HG02678 (cell line): ENCODE measurements at regions not wholly inside any gene's neighbourhood (a gene's known extent, or its start where the extent isn't known, plus 50 kb on each side); places are given as distances from the start of the nearest gene placed in this dataset.

Experiments
- ATAC-seq: cut with Tn5 transposase; IDR thresholded peaks from one replicate; pipeline ENCODE4 v1.9.1; 2021; ENCODE audit warnings: mild to moderate bottlenecking, moderate library complexity; ENCODE audit not compliant: unreplicated experiment

DNA sequence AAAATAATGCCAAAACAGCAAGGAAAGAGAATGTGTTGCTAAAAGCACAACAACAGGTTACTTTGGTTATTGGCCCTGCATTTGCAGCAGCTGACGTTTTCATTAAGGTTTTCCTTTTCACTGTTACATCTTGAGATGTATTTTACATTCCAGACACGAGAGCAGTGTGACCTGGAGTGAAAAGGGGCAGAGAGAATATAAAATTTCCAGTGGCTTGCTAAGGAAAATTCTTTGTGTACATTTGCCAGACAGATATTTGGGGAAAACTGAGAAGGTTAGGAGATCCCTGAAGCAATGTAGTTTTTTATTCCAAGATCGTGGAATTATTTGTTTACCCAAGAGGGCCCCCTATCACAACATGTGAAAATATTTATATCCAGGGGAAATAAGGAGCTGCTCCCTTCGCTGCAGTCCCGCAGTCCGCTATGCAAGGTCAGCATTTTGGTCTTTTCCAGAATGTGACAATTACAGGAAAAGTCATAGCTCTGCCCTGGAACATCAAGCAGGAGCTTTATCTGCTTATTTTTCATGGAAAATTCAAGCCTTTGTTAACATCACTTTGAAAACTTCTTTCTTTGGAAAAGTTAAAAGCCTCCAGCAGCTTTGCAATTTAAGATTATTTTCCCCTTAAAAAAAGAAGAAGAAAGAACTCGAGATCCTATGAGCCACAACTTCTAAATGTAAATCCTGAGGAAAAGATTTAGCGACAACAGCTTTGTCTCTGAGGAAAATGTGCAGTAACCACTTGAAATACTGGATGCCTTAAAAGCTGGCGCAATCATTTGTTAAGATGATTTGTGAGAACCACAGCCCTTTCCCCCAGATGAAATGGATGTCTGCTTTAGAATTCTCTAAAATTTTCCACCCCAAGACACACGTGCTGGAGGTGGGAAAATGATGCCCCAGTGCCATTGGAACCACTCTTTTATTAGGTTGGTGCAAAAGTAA lies 256.4 kb upstream of the TPM1 start:
- ATAC-seq, result no peak

DNA sequence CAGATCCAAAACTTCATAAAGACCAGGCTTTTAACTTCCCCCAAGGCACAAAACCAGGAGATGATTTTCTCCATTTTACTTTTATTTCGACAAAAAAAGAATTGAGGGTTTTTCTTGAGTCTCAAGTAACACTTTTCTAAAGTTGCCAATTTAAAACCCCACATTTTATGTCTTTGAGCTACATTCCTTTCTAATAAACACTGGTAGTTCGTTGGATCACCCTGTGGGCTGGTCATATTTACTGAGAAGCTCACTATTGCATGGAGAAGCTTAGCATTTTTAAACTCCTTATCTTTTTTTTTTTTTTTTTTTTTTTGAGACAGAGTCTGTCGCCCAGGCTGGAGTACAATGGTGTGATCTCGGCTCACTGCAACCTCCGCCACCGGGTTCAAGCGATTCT lies 255.1 kb upstream of the TPM1 start:
- ATAC-seq, result no peak

DNA sequence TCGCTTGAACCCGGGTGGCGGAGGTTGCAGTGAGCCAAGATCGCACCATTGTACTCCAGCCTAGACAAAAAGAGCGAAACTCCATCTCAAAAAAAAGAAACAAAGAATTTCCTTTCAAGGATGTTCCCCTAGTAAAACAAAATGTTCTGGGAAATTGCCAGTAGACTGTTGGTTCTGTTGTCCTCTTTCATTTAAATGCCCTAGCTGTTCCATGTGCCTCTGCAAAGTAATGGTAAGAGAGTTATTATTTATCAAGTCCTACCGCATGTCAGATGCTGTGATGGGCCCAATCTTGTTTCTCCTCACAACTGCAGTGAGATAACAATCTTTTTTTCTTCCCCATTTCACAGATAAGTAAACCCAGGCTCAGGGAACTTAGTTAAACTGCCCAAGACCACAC lies 254.3 kb upstream of the TPM1 start:
- ATAC-seq, result no peak

DNA sequence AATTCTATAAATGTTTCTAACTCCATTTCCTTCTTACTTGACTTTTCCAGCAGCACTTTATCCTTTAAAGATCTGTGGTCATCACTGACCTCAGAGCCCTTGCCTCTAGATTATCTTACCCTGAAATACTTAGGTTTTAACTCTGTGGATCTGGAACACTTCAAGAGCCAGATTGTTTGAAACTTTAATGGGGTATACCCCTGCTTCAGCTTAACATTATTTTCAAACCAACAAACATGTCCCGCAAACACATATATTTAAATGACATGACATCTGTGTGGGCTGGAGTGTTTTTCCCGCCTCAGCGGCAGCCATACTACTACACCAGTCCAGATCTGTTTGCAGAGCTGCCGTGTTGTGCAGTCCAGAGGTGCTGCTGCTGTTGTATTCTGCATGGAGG lies 252.0 kb upstream of the TPM1 start:
- ATAC-seq, result no peak

DNA sequence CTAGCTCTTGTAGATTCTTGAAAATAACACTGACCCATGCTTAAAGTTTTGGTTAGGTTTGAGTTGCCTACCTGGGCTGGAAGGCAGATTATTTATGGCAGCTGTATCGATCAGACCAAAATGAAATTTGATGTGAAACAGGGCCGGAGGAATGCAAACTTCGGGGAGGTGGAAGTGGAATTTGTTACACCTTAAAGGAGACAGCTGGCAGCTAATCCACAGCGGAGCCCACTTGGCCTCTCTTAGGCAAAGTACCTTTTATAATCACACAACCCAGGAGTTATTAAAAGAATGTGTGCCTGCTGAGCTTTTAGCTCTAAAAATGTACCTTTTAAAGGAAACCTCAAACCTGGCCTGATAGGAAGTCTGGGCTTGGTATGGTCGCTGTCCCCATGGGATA lies 250.9 kb upstream of the TPM1 start:
- no peak for ATAC-seq

DNA sequence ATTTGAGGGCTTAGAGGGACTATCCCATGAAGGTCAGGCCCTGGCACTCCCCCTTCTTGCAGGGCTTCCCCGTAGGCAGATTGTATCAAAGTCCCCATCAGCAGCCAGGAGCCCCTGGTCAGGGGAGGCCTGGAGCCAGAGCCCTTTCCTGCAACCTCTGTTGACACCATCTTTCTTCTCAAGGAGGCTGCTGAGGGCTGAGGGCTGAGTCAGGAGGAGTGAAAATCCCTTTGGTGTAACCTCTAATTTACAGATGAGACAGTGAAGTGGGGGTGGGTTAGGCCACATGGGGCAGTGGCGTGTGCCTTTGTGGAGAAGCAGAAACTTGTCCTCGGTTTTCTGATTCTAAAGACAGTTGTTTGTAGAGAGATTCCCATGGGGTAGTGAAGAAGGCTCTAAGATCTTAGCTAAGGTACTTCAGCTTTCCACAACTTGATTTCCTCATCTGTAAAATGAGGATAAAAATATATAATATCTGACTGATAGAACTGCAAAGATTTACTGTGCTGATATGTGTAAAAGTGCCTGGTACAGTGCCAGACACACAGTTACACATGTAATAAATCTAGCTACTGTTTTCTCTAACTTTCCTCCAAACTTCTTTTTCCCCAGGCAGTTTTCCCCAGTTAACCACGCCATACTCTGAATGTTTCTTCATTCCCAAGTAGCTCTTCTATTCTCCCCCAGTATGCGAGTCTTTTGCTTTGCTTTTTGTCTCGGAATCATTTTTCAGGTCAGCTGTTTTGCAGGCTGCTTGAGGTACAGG lies 249.4 kb upstream of the TPM1 start:
- ATAC-seq, result no peak

DNA sequence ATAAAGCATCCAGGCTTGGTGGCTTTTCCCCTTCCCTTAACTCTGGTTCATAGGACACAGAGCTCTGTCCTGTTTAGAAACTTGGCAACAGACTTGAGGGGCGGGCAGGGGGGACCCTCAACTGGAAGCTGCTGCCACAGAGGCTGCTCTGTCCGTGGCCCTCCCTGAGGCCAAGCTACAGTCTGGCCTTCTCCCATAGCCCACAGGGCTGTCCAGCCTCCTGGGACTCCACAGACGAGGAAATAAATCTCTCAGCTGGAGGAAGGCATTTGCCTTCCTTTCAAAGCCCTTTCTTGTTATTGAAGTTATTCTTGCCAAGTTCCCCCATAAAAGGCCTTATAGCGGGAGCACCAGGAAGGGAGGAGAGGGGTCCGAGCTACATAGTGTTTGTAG lies 248.8 kb upstream of the TPM1 start:
- no peak for ATAC-seq

DNA sequence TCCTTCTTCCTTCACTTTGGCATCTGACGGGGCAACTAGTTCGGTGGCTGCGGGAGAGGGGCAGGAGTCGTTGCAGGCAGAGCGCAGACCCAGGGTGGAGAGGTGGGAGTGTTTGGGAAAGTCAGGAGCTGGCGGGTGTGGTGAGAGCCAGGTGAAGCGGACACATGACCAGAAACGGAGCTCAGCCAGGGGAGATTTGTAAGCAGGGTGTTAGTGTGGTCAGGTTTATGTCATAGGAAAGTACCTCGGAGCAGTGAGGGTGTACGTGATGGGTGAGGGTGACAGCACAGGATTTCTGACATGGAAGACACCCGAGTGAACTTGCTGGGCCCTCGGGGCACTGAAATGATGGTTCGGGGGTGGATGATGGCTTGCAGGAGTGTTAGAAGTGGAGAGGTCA lies 247.4 kb upstream of the TPM1 start:
- no peak for ATAC-seq

DNA sequence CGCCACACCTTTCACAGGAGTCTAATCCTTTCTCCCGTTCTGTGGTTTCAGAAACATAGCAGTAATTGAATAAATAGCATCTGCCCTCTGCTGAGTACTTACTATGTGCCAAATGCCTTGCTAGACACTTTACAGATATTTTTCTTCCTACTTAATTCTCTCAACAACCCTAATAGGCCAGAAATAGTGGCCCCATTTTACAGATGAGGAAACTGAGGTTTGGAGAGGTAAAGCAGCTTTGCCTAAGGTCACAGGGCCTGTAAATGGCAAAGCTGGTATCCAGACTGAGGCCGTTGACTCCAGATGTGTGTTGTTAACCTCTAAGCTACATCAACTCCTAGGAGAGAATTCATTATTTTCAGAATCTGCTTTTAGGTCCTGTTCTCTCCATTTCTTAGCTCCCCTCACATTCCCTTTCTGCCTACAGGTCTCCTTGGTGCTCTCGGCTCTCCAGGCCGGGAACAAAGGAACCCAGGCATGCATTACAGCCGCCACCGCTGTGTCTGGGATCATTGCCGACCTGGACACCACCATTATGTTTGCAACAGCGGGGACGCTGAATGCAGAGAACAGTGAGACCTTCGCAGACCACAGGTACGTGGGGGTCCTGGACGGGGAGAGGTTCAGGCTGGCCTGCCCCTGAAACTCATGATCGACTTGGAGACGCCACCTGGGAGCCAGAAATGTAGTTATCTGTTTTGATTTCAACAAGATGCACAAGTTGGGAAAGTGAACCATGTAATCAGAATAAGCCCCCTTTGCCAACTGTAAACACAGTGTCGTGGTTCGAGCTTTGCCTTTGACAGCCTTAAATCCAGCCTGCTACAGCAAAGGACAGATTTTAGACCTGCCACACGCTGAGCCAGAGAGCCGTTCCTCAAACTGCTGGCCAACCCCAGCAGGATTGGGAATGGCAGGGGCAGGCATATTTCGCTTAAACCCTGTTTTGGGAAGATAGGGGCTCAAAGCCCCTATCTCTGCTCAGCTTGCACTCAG lies 246.5 kb upstream of the TPM1 start:
- ATAC-seq, result no peak

DNA sequence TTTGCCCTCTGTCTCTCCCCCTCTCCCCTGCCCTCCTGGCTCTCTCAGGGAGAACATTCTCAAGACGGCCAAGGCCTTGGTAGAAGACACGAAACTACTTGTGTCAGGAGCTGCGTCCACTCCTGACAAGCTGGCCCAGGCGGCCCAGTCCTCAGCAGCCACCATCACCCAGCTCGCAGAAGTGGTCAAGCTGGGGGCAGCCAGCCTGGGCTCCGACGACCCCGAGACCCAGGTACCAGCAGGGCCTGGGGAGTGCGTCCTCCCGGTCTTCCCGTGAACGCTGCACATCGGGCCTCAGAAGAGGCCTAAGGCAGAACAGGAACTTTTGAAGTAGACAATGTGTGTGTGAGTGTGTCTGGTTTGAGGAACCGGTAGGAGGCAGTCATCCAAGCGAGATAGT lies 245.4 kb upstream of the TPM1 start:
- no peak for ATAC-seq

DNA sequence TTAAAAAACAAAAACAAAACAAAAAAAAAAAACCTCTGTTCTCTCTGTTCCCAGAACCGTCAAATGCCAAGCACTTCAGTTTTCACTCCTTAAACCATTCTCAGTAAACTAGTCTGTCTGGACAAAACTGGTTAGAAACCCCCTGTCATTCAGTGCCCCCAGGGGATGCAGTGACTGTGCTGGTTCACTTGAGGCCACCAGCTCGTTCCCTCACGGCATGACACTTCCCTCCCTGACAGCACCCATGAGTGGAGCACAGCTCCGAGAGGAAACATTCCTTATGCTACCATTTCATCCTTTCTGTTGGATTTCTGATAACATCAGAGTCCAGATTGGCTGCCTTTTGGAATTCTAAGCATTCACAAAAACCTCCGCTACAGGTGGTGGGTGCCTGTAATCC lies 244.0 kb upstream of the TPM1 start:
- ATAC-seq, result no peak

DNA sequence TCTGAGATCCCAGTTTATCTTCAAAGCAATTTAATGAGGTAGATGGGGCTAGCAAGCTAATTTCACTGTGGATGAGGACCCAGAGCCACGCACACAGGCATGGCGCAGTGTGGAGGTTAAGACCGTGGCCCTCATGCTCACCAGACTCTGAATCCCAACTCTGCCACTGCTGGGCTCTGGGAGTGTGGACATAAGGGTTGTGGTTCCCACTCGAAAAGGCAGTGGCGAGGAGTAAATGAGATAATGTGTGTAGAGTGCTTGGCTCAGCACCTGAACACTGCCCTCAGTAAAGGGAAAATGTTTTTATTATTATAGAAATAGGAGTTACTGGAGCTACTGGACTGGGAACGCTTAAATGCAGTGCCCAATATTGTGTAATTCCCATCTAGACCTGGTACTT lies 243.5 kb upstream of the TPM1 start:
- no peak for ATAC-seq

DNA sequence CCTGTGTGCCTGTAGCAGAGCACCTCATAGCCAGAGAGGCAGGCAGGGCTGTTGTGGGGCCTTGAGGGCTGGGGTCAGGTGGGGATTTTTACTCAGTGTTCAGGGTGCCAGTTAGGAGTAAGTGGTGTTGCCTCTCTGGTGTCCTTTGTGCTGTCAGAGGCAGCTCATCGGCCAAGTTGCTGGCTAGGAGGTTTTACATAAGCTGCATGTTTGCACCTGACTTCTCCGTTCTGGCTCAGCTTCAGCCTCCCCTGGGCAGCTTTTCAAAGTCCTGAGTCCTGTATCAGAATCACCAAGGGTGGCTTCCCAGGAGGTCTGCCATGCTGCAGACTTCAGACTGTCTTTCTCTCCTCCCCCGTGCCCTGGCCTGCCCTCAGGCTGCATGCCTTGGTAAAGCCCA lies 242.6 kb upstream of the TPM1 start:
- ATAC-seq, result no peak

DNA sequence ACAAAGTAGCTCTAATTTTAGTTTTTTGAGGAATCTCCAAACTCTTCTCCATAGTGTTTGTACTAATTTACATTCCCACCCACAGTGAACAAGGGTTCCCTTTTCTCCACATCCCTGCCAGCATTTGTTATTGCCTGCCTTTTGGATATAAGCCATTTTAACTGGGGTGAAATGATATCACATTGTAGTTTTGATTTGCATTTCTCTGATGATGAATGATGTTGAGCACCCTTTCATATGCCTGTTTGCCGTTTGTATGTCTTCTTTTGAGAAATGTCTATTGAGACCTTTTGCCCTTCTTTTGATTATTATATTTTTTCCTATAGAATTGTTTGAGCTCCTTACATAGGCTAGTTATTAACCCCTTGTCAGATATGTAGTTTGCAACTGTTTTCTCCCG lies 239.9 kb upstream of the TPM1 start:
- no peak for ATAC-seq

DNA sequence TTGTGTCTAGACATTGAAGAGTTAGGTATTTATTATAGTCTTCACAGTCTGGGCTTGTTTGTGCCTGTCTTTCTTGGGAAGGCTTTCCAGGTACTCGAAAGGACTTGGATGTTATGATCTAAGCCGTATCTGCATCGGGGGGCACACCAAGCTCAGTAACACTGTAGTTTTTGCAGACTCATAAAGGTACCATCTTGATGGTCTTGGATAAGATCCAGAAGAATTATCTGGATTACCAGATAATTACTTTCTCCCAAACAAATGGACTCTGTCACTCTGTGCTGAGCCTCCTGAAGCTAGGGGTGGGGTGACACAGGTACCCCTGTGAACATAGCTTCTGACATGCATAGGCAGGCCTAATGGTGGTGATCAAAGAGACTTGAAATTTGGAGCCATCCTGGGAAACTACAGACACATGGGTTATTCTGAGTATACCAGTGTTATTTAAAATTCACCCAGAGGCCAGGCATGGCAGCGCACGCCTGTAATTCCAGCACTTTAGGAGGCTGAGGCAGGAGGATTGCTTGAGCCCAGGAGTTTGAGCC lies 238.6 kb upstream of the TPM1 start:
- no peak for ATAC-seq

DNA sequence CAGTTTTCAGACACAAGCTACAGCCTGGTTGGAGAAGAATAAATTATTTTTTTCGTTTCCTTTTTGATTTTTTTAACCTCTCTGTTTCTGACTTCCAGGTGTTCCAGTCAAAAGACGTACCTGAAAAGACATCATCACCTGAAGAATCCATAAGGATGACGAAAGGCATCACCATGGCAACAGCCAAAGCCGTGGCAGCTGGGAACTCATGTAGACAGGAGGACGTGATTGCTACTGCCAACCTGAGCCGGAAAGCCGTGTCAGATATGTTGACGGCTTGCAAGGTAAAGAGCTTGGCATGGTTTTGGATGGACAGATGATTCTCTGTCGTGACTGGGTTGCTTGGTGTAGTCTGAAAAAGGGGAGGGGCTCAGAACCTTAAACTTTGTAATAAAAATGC lies 237.0 kb upstream of the TPM1 start:
- no peak for ATAC-seq

DNA sequence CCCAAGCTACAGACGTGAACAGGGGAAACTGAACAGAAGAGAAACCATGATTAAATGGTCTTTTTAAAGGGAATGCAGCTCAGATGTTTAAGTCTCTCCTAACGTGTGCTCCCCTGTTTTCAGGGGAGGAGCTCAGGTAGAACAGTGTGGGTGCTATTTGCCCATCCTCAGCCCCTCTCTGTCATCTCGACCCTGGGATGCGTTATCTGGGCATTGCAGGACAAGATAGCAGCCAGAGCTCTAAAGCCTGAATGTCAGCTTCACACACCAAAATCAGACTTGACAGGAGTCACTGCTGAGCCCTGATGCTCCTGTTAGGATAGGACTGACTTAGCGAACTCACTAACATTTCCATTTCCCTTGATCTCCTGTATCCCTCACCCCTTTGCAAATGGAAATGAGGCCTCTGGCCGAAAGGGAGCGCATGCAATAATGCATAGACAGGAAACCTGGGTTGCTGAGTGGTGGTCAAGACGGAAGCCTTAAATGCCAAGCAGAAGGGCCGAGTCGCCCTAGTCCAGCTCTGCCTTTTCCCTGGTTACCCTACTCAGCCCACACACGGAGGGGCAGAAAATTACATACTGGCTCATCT lies 234.9 kb upstream of the TPM1 start:
- ATAC-seq, result no peak

DNA sequence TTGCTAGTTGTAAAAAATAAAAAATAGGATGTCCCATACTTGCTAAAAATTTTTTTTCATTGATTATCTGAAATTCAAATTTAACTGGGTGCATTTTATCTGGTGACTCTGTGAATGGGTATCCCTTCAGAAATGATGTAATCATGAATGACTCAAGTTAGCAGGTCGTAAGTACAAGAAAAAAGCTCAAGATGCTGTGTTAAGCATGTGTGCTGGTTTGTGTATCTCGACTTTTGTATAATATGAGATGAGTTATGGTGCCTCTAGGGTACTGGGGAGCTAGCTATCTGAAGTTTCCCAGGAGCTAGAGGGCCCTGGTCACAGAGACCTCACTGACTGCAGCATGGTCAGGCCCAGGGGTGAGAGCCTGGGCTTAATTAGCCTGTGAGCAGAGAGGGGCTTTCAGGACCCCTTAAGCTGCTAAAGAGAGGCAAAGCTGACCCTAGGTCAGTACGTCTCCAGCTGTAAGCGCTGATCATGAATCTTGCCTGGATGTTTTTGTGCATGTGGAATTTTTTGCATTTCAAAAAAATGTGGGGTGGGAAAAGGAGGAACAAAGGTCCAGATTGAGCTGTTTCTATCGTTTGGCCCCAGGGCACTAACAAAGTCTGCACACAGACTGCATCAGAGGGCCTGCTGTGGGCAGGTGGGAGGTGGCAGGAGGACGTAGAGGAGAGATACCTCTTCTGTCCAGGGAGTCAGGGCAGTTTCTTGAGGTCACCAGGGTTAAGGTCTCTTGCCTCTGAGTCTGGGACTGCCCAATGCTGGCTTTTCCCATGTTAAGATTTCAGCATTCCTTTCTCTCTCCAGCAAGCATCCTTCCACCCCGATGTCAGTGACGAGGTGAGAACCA lies 233.2 kb upstream of the TPM1 start:
- ATAC-seq, result no peak

DNA sequence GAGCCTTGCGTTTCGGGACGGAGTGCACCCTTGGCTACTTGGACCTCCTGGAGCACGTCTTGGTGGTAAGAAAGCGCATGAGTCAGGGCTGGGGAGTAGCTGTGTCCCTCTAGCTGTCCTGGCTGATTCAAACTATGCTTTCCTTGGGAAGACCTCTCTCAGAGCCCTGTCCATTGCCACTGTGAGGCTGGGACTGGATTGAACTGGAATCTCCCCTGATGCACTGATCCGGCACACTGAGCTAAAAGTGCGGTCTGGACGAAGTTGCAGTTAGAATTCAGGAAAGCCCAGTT lies 232.6 kb upstream of the TPM1 start:
- ATAC-seq, result no peak

DNA sequence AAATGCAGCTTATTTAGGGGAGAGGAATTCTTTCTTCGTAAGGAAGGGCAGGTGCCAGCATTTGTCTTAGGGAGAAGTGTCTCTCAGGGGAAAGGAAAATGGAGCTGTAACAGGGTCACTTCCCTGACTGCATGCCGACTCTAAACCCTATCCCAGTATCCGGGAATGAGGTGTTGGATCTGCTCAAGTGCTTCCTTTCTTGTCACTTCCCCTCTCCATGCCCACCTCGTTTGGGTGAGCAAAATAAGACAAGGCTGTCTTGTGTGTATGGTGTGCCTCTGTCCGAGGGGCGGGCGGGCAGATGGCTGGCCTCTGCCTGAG lies 230.1 kb upstream of the TPM1 start:
- no peak for ATAC-seq
